Mesothelial cell of epicardium (in vitro differentiated cells): ENCODE measurements at regions not wholly inside any gene's neighbourhood (a gene's known extent, or its start where the extent isn't known, plus 50 kb on each side); places are given as distances from the start of the nearest gene placed in this dataset.
A peak's percentile ranks its signal among the peaks of the same experiment; 100 is the strongest.

Experiments
- DNase-seq, 2 experiments: peaks; one replicate each; pipeline ENCODE4 v3.0.0; 2021; ENCODE audit warnings: low spot score in 2 of 2; ENCODE audit not compliant: unreplicated experiment in 2 of 2
- H3K27ac Mint-ChIP-seq: 2 replicates; pipeline ENCODE4 v1.8.0; 2021; ENCODE audit warnings: mixed read lengths
- H3K27me3 Mint-ChIP-seq: 2 replicates; pipeline ENCODE4 v1.8.0; 2021; ENCODE audit warnings: low read depth, mixed read lengths
- H3K36me3 Mint-ChIP-seq: 2 replicates; pipeline ENCODE4 v1.8.0; 2021; ENCODE audit warnings: mixed read lengths
- H3K4me1 Mint-ChIP-seq: 2 replicates; pipeline ENCODE4 v1.8.0; 2021; ENCODE audit warnings: mixed read lengths
- H3K4me3 Mint-ChIP-seq: 2 replicates; pipeline ENCODE4 v1.8.0; 2021; ENCODE audit warnings: mild to moderate bottlenecking, moderate library complexity, mixed read lengths
- H3K9me3 Mint-ChIP-seq: 2 replicates; pipeline ENCODE4 v1.8.0; 2021; ENCODE audit warnings: mixed read lengths
- TF ChIP-seq, protein P1 (sequence below): fragments of 200-600 bp; sonication (generic); IDR thresholded peaks from one replicate; pipeline ENCODE4 v1.5.0; 2021; ENCODE audit warnings: antibody characterized with exemption; ENCODE audit not compliant: unreplicated experiment

DNA sequence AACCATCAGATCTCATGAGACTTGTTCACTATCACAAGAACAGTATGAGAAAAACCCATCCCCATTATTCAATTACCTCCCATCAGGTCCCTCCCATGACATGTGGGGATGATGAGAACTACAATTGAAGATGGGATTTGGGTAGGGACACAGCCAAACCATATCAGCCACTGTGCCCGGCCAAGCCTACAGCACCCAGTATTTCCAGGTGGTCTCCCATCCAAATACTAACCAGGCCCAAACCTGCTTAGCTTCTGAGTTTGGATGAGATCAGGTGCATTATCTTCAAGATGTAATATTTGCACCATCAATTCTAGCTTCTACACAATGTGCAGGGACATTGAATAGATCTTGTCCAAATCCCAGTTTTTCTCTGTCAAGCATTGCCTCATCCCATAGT is 196.9 kb downstream of the BAMBI start:
- DNase-seq, result no peak
- TF ChIP-seq, protein P1, sequence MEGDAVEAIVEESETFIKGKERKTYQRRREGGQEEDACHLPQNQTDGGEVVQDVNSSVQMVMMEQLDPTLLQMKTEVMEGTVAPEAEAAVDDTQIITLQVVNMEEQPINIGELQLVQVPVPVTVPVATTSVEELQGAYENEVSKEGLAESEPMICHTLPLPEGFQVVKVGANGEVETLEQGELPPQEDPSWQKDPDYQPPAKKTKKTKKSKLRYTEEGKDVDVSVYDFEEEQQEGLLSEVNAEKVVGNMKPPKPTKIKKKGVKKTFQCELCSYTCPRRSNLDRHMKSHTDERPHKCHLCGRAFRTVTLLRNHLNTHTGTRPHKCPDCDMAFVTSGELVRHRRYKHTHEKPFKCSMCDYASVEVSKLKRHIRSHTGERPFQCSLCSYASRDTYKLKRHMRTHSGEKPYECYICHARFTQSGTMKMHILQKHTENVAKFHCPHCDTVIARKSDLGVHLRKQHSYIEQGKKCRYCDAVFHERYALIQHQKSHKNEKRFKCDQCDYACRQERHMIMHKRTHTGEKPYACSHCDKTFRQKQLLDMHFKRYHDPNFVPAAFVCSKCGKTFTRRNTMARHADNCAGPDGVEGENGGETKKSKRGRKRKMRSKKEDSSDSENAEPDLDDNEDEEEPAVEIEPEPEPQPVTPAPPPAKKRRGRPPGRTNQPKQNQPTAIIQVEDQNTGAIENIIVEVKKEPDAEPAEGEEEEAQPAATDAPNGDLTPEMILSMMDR, result no peak
- Mint-ChIP-seq H3K4me3 (no peak overlapping the region), H3K4me1 (peaks cover 46% of the 10 kb centered on the region), H3K27me3 (no peaks in the 10 kb centered on the region), H3K36me3 (no peaks in the 10 kb centered on the region), H3K9me3 (no peaks in the 10 kb centered on the region), H3K27ac (no peak overlapping the region)

DNA sequence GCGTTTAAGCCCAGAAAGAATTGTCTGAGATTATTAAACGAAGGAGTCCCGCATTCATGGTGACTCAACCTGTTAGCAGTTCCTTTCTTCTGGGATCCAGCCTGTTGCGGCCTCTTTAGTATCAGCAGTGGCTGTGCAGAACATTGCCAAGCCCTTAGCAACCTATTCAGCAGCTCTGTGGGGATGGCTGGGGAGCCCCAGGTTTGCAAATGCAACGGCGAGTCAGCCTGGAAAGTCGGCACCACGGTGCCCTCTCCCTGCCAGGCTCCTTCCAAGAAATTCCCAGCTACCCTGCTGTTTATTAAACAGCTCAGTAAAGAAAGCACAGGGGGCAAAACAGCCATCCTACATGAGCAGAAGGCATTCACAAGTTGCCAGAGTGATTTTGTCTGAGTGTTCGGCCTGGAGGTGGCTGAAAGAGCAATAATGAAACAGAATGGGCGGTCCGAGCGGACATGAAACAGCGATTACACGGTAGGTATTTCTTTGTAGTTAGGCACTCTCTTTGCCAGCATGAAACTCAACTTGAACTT is 198.3 kb downstream of the BAMBI start:
- Mint-ChIP-seq H3K4me1 (peaks cover 45% of the 10 kb centered on the region), H3K27ac (peak overlapping the region; percentile 27), H3K36me3 (no peaks in the 10 kb centered on the region), H3K9me3 (no peaks in the 10 kb centered on the region), H3K4me3 (no peak overlapping the region), H3K27me3 (no peaks in the 10 kb centered on the region)
- TF ChIP-seq, protein P1, result no peak
- DNase-seq, result no peak

DNA sequence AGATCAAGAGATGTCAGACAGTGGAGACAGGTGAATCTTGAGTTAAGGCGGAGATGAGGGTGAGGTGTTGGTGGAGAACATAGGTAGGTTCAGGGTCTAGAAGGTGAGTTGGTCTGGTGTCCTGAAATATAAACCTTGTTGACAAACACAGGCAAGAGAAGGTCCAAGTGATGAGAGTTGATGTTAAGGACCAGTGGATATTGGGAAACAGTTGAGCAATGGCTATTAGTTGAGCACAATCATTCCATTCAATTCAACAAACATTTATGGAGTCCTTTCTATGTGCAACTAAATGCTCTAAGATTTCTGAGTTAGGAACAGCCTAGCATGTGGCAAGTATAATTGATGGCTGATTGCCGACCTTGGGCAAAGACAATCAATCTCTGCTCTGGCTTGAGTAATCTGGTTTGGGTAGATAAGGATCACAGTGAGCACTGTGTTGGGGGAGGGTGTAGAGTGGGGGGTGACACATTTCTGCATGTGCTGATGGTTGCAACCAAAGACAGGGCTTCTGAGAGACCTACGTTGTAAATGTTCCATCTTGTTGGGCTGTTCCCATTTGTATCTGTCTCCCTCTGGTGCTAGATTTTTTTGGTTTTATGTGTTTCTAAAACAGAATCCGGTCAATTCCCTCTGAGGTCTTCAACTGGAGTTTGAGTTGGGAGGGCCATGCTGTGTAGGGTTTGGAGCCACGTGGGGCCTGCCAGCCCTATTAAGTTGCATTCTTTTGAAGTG is 201.1 kb downstream of the BAMBI start:
- no peaks in the 10 kb centered on the region for H3K27me3 Mint-ChIP-seq
- H3K4me3 Mint-ChIP-seq, result no peak overlapping the region
- DNase-seq, result peak in 1 of 2 experiments; percentile 10
- no peaks in the 10 kb centered on the region for H3K36me3 Mint-ChIP-seq
- TF ChIP-seq, protein P1, result no peak
- H3K27ac Mint-ChIP-seq, result peak overlapping the region; percentile 27
- no peaks in the 10 kb centered on the region for H3K9me3 Mint-ChIP-seq
- H3K4me1 Mint-ChIP-seq, result peaks cover 63% of the 10 kb centered on the region

DNA sequence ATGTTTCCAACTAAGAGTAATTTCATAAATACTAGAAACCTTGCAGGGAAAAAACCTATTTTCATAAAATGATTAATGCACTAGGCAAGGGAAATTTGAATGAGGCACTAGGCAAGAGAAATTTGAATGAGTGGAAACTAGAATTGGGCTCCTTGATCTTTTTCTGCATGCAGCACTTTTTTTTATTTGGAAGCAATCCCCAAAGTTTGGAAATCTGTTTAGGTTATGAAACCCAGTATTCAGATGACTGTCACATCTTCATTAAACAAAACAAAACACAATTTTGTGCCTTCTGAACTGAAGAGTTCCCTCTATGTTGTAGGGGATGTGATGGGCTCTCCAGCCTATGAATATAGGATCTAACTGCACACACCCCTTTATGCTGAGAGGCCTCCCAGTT is 201.9 kb downstream of the BAMBI start:
- Mint-ChIP-seq H3K4me3 (no peak overlapping the region), H3K4me1 (peaks cover 71% of the 10 kb centered on the region), H3K9me3 (no peaks in the 10 kb centered on the region), H3K27me3 (no peaks in the 10 kb centered on the region), H3K36me3 (no peaks in the 10 kb centered on the region), H3K27ac (peak overlapping the region; percentile 70)
- TF ChIP-seq, protein P1, result no peak
- DNase-seq, result no peak

DNA sequence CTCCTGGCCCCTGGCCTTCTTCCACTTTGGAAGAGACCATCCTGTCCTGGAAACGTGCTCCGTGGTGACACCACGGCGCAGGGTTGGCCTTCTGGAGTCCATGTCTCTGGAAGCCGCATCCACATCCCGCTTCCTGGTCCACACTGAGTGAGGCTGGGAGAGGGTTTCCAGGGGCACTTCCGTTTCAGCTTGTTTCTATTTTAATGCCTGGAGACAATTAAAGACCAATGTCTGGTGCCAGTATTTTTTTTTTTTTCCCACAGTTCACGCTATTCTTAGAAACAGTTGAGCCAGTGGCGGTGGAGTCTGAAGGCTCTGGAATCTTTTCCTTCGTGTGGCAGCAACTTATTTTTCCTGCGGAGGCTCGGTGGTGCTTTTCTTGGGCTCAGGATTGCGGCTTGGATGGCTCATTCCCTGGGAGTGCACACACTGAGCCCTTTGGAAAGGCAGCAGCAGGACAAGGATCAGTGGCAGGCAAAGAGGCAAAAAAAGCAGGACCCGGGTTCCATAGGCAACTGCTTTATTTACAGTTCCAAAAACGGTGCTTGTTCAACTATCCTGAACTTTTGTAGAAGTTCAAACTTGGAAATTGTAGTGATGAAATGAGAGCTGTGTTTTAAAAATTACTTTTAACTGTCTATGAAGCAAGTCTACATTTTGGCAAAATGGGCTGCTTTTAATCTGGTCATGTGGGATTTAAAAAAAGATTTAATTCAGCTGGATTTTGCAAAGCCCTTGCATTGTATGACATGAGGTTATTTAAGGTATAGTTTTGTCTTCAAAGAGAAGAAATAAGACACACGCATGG is 202.8 kb downstream of the BAMBI start:
- Mint-ChIP-seq H3K27ac (peak overlapping the region; percentile 70), H3K9me3 (no peaks in the 10 kb centered on the region), H3K36me3 (no peaks in the 10 kb centered on the region), H3K4me3 (no peak overlapping the region), H3K27me3 (no peaks in the 10 kb centered on the region), H3K4me1 (peaks cover 73% of the 10 kb centered on the region)
- peak in 1 of 2 experiments; percentile 17 for DNase-seq
- TF ChIP-seq, protein P1, result no peak
